Kidney (tissue), 13 donors: ENCODE measurements at regions not wholly inside any gene's neighbourhood (a gene's known extent, or its start where the extent isn't known, plus 50 kb on each side); places are given as distances from the start of the nearest gene placed in this dataset.
"Not testable (repeated sequence)": the region's sequence is repeated elsewhere in the genome, so short reads cannot be mapped to it uniquely, and the experiment has no call there.

Experiments used
- DNase-seq, 5 donors: peaks; one replicate each; pipeline ENCODE4 v3.0.0-alpha.2; 2013 to 2020
- FAIRE-seq: peaks from 2 replicates; lab custom pipeline; 2012; peaks lifted over from hg19 to GRCh38; lab: Jason Lieb, UNC
- H3K27ac ChIP-seq, 2 donors: one replicate each; pipeline ENCODE4 v1.7.0; 2013; ENCODE audit warnings: low read depth in 2 of 2, low read length in 2 of 2, inconsistent platforms in 1 of 2
- H3K27me3 ChIP-seq: one replicate; pipeline ENCODE4 v1.7.1; 2013; ENCODE audit warnings: low read length, inconsistent platforms; ENCODE audit not compliant: control insufficient read depth, insufficient read depth
- H3K36me3 ChIP-seq, 3 donors: one replicate each; pipeline versions ENCODE4 v1.7.0 to v1.7.1; 2013; ENCODE audit warnings: low read length in 3 of 3, control low read depth in 1 of 3, inconsistent platforms in 1 of 3; ENCODE audit not compliant: insufficient read depth in 3 of 3, control insufficient read depth in 2 of 3
- H3K4me1 ChIP-seq, 3 donors: one replicate each; pipeline versions ENCODE4 v1.7.0 to v1.7.1; 2013; ENCODE audit warnings: low read length in 3 of 3, inconsistent platforms in 1 of 3, low read depth in 1 of 3; ENCODE audit not compliant: control insufficient read depth in 2 of 3, insufficient read depth in 2 of 3
- H3K4me3 ChIP-seq, 3 donors: one replicate each; pipeline versions ENCODE4 v1.7.0 to v1.8.1; 2013; ENCODE audit warnings: low read length in 3 of 3, control low read depth in 1 of 3, inconsistent platforms in 1 of 3
- H3K9ac ChIP-seq, 3 donors: one replicate each; pipeline versions ENCODE4 v1.7.0 to v1.7.1; 2013; ENCODE audit warnings: low read length in 3 of 3, control low read depth in 1 of 3, inconsistent platforms in 1 of 3
- H3K9me3 ChIP-seq, 3 donors: one replicate each; pipeline versions ENCODE4 v1.7.0 to v1.7.1; 2013; ENCODE audit warnings: low read length in 3 of 3, control low read depth in 1 of 3, inconsistent platforms in 1 of 3; ENCODE audit not compliant: control insufficient read depth in 2 of 3, insufficient read depth in 1 of 3
- intact Hi-C: fragments of 100-400 bp; cut with DNase I; formaldehyde crosslinking; loops from one replicate; pipeline ENCODE4 v1.11.1; 2022
- TF ChIP-seq, protein P1 (sequence below): IDR thresholded peaks from 3 replicates; pipeline ENCODE4 v1.5.1; 2012; ENCODE audit warnings: mild to moderate bottlenecking, moderate library complexity, borderline replicate concordance; ENCODE audit not compliant: insufficient read depth; ENCODE audit errors: extremely low read depth
- donor health status: control.
- donor health status: control.
- donor health status: control.
- donor health status: control.
- donor health status: control.
- donor health status: DM: yes; HTN: yes; CAD: no.
- donor health status: Normal renal cell carcinoma (clear cell type).

DNA sequence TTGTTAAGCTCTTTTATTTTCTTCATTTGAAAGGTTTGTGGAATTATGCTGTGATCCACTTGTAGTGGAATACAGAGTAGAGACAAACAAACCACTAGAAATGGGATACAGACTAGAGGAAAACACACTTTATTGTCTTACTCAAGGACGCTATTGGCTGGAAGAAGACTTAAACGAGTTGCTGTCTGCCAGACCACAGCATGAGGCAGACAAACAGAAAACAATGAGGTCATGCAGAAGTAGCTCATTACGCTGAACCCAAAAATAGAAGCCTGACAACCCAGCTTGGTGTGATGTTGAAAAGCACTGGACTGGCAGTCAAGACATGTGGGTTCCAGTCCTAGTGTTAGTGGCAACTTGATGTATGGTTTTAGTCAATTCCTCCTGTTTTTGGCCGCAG, 62.4 kb upstream of the P3H2 start:
- TF ChIP-seq, protein P1, sequence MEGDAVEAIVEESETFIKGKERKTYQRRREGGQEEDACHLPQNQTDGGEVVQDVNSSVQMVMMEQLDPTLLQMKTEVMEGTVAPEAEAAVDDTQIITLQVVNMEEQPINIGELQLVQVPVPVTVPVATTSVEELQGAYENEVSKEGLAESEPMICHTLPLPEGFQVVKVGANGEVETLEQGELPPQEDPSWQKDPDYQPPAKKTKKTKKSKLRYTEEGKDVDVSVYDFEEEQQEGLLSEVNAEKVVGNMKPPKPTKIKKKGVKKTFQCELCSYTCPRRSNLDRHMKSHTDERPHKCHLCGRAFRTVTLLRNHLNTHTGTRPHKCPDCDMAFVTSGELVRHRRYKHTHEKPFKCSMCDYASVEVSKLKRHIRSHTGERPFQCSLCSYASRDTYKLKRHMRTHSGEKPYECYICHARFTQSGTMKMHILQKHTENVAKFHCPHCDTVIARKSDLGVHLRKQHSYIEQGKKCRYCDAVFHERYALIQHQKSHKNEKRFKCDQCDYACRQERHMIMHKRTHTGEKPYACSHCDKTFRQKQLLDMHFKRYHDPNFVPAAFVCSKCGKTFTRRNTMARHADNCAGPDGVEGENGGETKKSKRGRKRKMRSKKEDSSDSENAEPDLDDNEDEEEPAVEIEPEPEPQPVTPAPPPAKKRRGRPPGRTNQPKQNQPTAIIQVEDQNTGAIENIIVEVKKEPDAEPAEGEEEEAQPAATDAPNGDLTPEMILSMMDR = no peak
- H3K27me3 ChIP-seq = no peaks in the 10 kb centered on the region
- DNase-seq (no peak), FAIRE-seq (no peak)
- no peak overlapping the region for H3K4me3 ChIP-seq
- intact Hi-C loops = no loop called here
- H3K36me3 ChIP-seq = no peaks in the 10 kb centered on the region
- no peak overlapping the region for H3K9ac ChIP-seq
- H3K27ac ChIP-seq = no peak overlapping the region
- no peaks in the 10 kb centered on the region for H3K9me3 ChIP-seq
- H3K4me1 ChIP-seq = no peaks in the 10 kb centered on the region

DNA sequence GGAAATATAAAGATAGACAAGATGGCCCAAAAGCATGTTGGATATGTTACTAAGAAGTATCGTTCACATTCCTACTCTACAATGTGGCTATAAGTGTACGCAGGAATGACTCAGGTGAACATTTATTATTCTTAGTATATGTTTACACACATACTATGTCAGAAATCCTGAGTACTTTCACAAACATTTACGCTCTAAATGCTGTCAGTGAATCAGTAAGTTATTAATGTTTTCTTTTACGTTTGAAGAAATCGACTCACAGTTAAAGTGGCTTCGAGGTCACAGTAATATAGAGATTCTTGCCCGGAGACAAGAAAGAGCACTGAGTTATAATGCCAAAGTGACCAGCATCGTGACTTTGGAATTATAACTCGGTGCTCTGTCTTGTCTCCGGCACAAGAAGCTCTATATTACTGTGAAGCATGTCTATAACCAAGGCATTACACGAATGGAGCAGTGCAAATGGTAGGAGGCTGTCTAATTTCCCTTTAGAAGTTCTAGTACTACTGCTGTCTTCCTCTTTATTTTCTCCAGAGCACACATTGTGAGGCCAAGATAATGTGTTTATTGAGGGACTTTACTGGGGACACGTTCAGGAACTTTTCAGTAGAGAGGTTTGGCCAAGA, 61.8 kb upstream of the P3H2 start:
- Histone ChIP-seq H3K4me1 (no peaks in the 10 kb centered on the region), H3K27me3 (no peaks in the 10 kb centered on the region), H3K9ac (no peak overlapping the region), H3K27ac (no peak overlapping the region), H3K9me3 (no peaks in the 10 kb centered on the region), H3K36me3 (no peaks in the 10 kb centered on the region), H3K4me3 (no peak overlapping the region)
- no peak for DNase-seq
- TF ChIP-seq, protein P1 = no peak
- FAIRE-seq = no peak
- intact Hi-C loops = no loop called here

DNA sequence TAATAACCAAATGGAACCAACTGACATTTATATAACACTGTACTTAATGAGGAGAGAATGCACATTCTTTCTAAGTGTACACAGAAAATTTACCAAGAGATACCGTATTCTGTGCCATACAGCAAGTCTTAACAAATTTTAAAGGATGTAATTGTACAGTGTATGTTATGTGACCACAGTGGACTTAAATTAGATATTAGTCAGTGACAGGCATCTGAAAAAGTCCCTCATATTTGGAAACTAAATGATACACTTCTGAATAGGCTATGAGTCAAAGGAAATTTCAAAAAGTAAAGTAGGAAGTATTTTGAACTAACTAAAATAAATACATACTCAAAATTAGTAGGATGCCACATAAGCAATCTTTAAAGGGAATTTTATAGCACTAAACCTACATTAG, 59.6 kb upstream of the P3H2 start:
- Histone ChIP-seq H3K9me3 (no peaks in the 10 kb centered on the region), H3K4me1 (no peaks in the 10 kb centered on the region), H3K27me3 (no peaks in the 10 kb centered on the region), H3K27ac (no peak overlapping the region), H3K9ac (no peak overlapping the region), H3K4me3 (no peak overlapping the region), H3K36me3 (no peaks in the 10 kb centered on the region)
- intact Hi-C loops = no loop called here
- TF ChIP-seq, protein P1 = no peak
- no peak for DNase-seq
- FAIRE-seq = no peak

DNA sequence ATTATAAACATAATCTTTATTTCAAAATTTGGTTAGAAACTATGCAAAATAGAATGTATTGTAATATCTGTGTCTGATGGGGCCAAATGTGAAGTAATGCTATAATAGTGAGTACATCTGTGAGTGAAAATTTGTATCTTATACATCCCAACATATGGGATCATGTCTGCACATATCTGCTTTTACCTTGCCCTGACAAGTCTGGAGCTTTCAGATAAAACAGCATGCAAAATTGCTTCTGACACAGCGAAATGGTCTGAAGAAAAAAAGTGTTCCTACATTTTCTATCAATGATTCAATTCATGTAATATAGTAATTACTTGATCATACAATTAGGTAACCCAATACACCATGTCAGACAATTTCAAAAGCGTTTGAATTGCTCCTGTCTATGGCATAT, 58.1 kb upstream of the P3H2 start:
- H3K4me3 ChIP-seq = no peak overlapping the region
- no peak overlapping the region for H3K27ac ChIP-seq
- no peaks in the 10 kb centered on the region for H3K9me3 ChIP-seq
- DNase-seq = no peak
- TF ChIP-seq, protein P1 = no peak
- intact Hi-C loops = no loop called here
- H3K36me3 ChIP-seq = no peaks in the 10 kb centered on the region
- no peaks in the 10 kb centered on the region for H3K4me1 ChIP-seq
- no peaks in the 10 kb centered on the region for H3K27me3 ChIP-seq
- no peak overlapping the region for H3K9ac ChIP-seq
- no peak for FAIRE-seq

DNA sequence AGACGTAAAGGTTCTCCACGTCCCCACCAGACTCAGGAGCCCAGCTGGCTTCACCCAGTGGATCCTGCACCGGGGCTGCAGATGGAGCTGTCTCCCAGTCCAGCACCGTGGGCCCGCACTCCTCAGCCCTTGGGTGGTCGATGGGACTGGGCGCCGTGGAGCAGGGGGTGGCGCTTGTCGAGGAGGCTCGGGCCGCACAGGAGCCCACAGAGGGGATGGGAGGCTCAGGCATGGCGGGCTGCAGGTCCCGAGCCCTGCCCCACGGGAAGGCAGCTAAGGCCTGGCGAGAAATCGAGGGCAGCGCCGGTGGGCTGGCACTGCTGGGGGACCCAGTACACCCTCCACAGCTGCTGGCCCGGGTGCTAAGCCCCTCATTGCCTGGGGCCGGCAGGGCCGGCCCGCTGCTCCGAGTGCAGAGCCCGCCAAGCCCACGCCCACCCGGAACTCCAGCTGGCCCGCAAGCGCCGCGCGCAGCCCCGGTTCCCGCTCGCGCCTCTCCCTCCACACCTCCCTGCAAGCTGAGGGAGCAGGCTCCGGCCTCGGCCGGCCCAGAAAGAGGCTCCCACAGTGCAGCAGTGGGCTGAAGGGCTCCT, 56.3 kb upstream of the P3H2 start:
- H3K4me3 ChIP-seq, H3K36me3 ChIP-seq, DNase-seq, intact Hi-C loops, FAIRE-seq, H3K27me3 ChIP-seq, H3K27ac ChIP-seq, H3K9ac ChIP-seq, H3K4me1 ChIP-seq, H3K9me3 ChIP-seq: not testable (repeated sequence)
